Prostate gland (tissue), 2 donors: ENCODE measurements at regions not wholly inside any gene's neighbourhood (a gene's known extent, or its start where the extent isn't known, plus 50 kb on each side); places are given as distances from the start of the nearest gene placed in this dataset.

Source experiments
- CTCF ChIP-seq, 4 experiments: fragments of 200-600 bp in 2 of 4; fragments of 450-650 bp in 2 of 4; sonication (generic) in 2 of 4; IDR thresholded peaks; 1 replicate in 3 of 4; 2 replicates in 1 of 4; pipeline ENCODE4 v1.5.1; 2016 to 2019; ENCODE audit warnings: antibody characterized with exemption in 4 of 4, mild to moderate bottlenecking in 2 of 4, moderate library complexity in 2 of 4
- POLR2AphosphoS5 ChIP-seq: sonication (generic); formaldehyde crosslinking; IDR thresholded peaks from one replicate; pipeline ENCODE4 v1.6.1; 2017; ENCODE audit warnings: antibody characterized with exemption

GRCh38 chr5:66277981-66278380 is 133.9 kb downstream of the SREK1 start:
- no peak for TF ChIP-seq CTCF (IDR thresholded peaks at IDR 0.05)
- TF ChIP-seq POLR2AphosphoS5 = no peak
